Loucy (cell line): ENCODE measurements at regions not wholly inside any gene's neighbourhood (a gene's known extent, or its start where the extent isn't known, plus 50 kb on each side); places are given as distances from the start of the nearest gene placed in this dataset.

ENCODE experiments used
- H2AFZ ChIP-seq: fragments of 200-600 bp; sonication (generic); 2 replicates; pipeline ENCODE4 v1.6.0; 2016; ENCODE audit warnings: antibody characterized with exemption, mild to moderate bottlenecking, low read length, moderate library complexity
- H3F3A ChIP-seq: fragments of 200-600 bp; 2 replicates; pipeline ENCODE4 v1.6.0; 2016; ENCODE audit warnings: antibody characterized with exemption, low read depth, mild to moderate bottlenecking
- H3K27me3 ChIP-seq: fragments of 200-600 bp; sonication (generic); 2 replicates; pipeline ENCODE4 v1.6.1; 2014; ENCODE audit warnings: low read length, mild to moderate bottlenecking; ENCODE audit not compliant: insufficient read depth, poor library complexity, severe bottlenecking
- H3K36me3 ChIP-seq: fragments of 200-600 bp; sonication (generic); 2 replicates; pipeline ENCODE4 v1.6.1; 2016; ENCODE audit warnings: low read length; ENCODE audit not compliant: insufficient read depth
- H3K4me1 ChIP-seq: fragments of 200-600 bp; sonication (generic); 2 replicates; pipeline ENCODE4 v1.5.1; 2014; ENCODE audit warnings: low read length, mild to moderate bottlenecking; ENCODE audit not compliant: insufficient read depth, poor library complexity, severe bottlenecking
- H3K4me2 ChIP-seq: fragments of 200-600 bp; sonication (generic); 2 replicates; pipeline ENCODE4 v1.6.0; 2014; ENCODE audit warnings: antibody characterized with exemption, low read length, low read depth, mild to moderate bottlenecking; ENCODE audit not compliant: poor library complexity, severe bottlenecking
- H3K4me3 ChIP-seq: fragments of 200-600 bp; sonication (generic); 2 replicates; pipeline ENCODE4 v1.5.1; 2014; ENCODE audit warnings: low read length, mild to moderate bottlenecking, mixed read lengths; ENCODE audit not compliant: poor library complexity, severe bottlenecking
- H3K79me2 ChIP-seq: fragments of 200-600 bp; sonication (generic); 2 replicates; pipeline ENCODE4 v1.6.1; 2014; ENCODE audit warnings: low read length; ENCODE audit not compliant: insufficient read depth
- H3K9ac ChIP-seq: fragments of 200-600 bp; sonication (generic); 2 replicates; pipeline ENCODE4 v1.6.0; 2014; ENCODE audit warnings: mild to moderate bottlenecking, low read depth, low read length, moderate library complexity; ENCODE audit not compliant: poor library complexity, severe bottlenecking
- H3K9me2 ChIP-seq: fragments of 200-600 bp; sonication (generic); replicated peaks from 2 replicates; pipeline ENCODE4 v1.6.1; 2016; ENCODE audit warnings: low read depth, low read length, mixed read lengths
- H3K9me3 ChIP-seq: fragments of 200-600 bp; sonication (generic); 2 replicates; pipeline ENCODE4 v1.6.1; 2014; ENCODE audit warnings: mild to moderate bottlenecking, antibody characterized with exemption, low read length, low read depth; ENCODE audit not compliant: insufficient read depth
- H4K20me1 ChIP-seq: fragments of 200-600 bp; sonication (generic); 2 replicates; pipeline ENCODE4 v1.6.0; 2014; ENCODE audit warnings: antibody characterized with exemption, low read length, mild to moderate bottlenecking; ENCODE audit not compliant: insufficient read depth, poor library complexity, severe bottlenecking
- CTCF ChIP-seq: fragments of 200-600 bp; sonication (generic); conservative IDR thresholded peaks from 2 replicates; pipeline ENCODE4 v1.5.1; 2014; ENCODE audit warnings: mild to moderate bottlenecking, antibody characterized with exemption, low read length
- EZH2phosphoT487 ChIP-seq: fragments of 200-600 bp; IDR thresholded peaks from 2 replicates; pipeline ENCODE4 v1.6.1; 2018; ENCODE audit warnings: antibody characterized with exemption, mild to moderate bottlenecking, moderate library complexity, borderline replicate concordance

- H4K20me1 ChIP-seq: no peaks in the 10 kb centered on the region
- no peak overlapping the region for H3K4me3 ChIP-seq
- H3K27me3 ChIP-seq: no peaks in the 10 kb centered on the region
- peaks cover 3% of the 10 kb centered on the region; the same call in 1 of the 2 replicates for H3F3A ChIP-seq
- no peaks in the 10 kb centered on the region for H3K79me2 ChIP-seq
- H3K9me3 ChIP-seq: no peaks in the 10 kb centered on the region
- H3K9ac ChIP-seq: no peak overlapping the region
- no peaks in the 10 kb centered on the region for H3K9me2 ChIP-seq
- H3K36me3 ChIP-seq: no peaks in the 10 kb centered on the region
- H2AFZ ChIP-seq: 0 out of 2 replicates have a peak overlapping the region, but pooled peaks have one; percentile 8
- H3K4me2 ChIP-seq: no peak overlapping the region
- TF ChIP-seq EZH2phosphoT487: no peak
- no peak for TF ChIP-seq CTCF
- peaks cover 54% of the 10 kb centered on the region for H3K4me1 ChIP-seq
Measured at GRCh38 chr18:76654577-76654976, 159.5 kb upstream of the ZNF516 start.

GRCh38 chr18:76647322-76647721, 152.3 kb upstream of the ZNF516 start:
- H3K9ac ChIP-seq: no peak overlapping the region
- H3K9me2 ChIP-seq: no peaks in the 10 kb centered on the region
- no peak overlapping the region for H2AFZ ChIP-seq
- no peak overlapping the region for H3K4me2 ChIP-seq
- no peaks in the 10 kb centered on the region for H3K36me3 ChIP-seq
- H4K20me1 ChIP-seq: no peaks in the 10 kb centered on the region
- no peak overlapping the region for H3K4me3 ChIP-seq
- no peaks in the 10 kb centered on the region for H3K4me1 ChIP-seq
- no peaks in the 10 kb centered on the region for H3K9me3 ChIP-seq
- no peak for TF ChIP-seq EZH2phosphoT487
- TF ChIP-seq CTCF: no peak
- H3F3A ChIP-seq: no peaks in the 10 kb centered on the region
- H3K27me3 ChIP-seq: no peaks in the 10 kb centered on the region
- no peaks in the 10 kb centered on the region for H3K79me2 ChIP-seq

GRCh38 chr18:76644580-76644979, 149.5 kb upstream of the ZNF516 start:
- no peaks in the 10 kb centered on the region for H3K4me1 ChIP-seq
- H3K4me3 ChIP-seq: no peak overlapping the region
- no peaks in the 10 kb centered on the region for H3K27me3 ChIP-seq
- no peaks in the 10 kb centered on the region for H3F3A ChIP-seq
- no peak overlapping the region for H3K4me2 ChIP-seq
- no peaks in the 10 kb centered on the region for H4K20me1 ChIP-seq
- H3K9me2 ChIP-seq: no peaks in the 10 kb centered on the region
- H2AFZ ChIP-seq: no peak overlapping the region
- no peaks in the 10 kb centered on the region for H3K36me3 ChIP-seq
- H3K9ac ChIP-seq: no peak overlapping the region
- TF ChIP-seq CTCF (no peak), EZH2phosphoT487 (no peak)
- no peaks in the 10 kb centered on the region for H3K79me2 ChIP-seq
- H3K9me3 ChIP-seq: no peaks in the 10 kb centered on the region
